ENCODE measurements at regions not wholly inside any gene's neighbourhood (a gene's known extent, or its start where the extent isn't known, plus 50 kb on each side); places are given as distances from the start of the nearest gene placed in this dataset.
"Not testable (repeated sequence)": the region's sequence is repeated elsewhere in the genome, so short reads cannot be mapped to it uniquely, and the experiment has no call there.

- peak; percentile 19 to 86 for DNase-seq
Observed at GRCh38 chr5:36739751-36740221, 133.4 kb downstream of the SLC1A3 start.

- no peak for DNase-seq
Observed at GRCh38 chr5:36740259-36740898, 134.0 kb downstream of the SLC1A3 start.

- no peak for DNase-seq
Observed at GRCh38 chr5:36741128-36741527, 134.7 kb downstream of the SLC1A3 start.

- no peak for DNase-seq
Observed at GRCh38 chr5:36743891-36744772, 132.4 kb upstream of the NIPBL start.

- peak; percentile 42 to 45 for DNase-seq
Observed at GRCh38 chr5:36744773-36745589, 131.6 kb upstream of the NIPBL start.

- DNase-seq = not testable (repeated sequence)
Observed at GRCh38 chr5:36747794-36748193, 128.8 kb upstream of the NIPBL start.

GRCh38 chr5:36751886-36752285 is 124.7 kb upstream of the NIPBL start:
- no peak for DNase-seq

- DNase-seq = no peak
Observed at GRCh38 chr5:36755342-36755741, 121.2 kb upstream of the NIPBL start.

- DNase-seq = no peak
Observed at GRCh38 chr5:36755920-36756488, 120.6 kb upstream of the NIPBL start.

GRCh38 chr5:36756848-36757247 is 119.7 kb upstream of the NIPBL start:
- DNase-seq = no peak

- DNase-seq = no peak
Observed at GRCh38 chr5:36759117-36759516, 117.5 kb upstream of the NIPBL start.

GRCh38 chr5:36763454-36763853 is 113.1 kb upstream of the NIPBL start:
- DNase-seq = no peak

GRCh38 chr5:36765876-36766275 is 110.7 kb upstream of the NIPBL start:
- no peak for DNase-seq

GRCh38 chr5:36766981-36767380 is 109.6 kb upstream of the NIPBL start:
- no peak for DNase-seq

- no peak for DNase-seq
Observed at GRCh38 chr5:36768450-36768849, 108.1 kb upstream of the NIPBL start.

- DNase-seq = no peak
Observed at GRCh38 chr5:36769129-36769770, 107.3 kb upstream of the NIPBL start.

GRCh38 chr5:36770125-36770524 is 106.4 kb upstream of the NIPBL start:
- no peak for DNase-seq

GRCh38 chr5:36772276-36773140 is 104.1 kb upstream of the NIPBL start:
- no peak for DNase-seq

GRCh38 chr5:36777105-36777757 is 99.3 kb upstream of the NIPBL start:
- peak in 1 of 2 donors; percentile 33 for DNase-seq

- DNase-seq = no peak
Observed at GRCh38 chr5:36778336-36778735, 98.2 kb upstream of the NIPBL start.

GRCh38 chr5:36782612-36783011 is 94.0 kb upstream of the NIPBL start:
- DNase-seq = not testable (repeated sequence)

Measured in bone marrow (tissue), 2 donors.